Activated B cell treated with CpG ODN at 0.5 μM for 24 hours (primary cell): ENCODE measurements at regions not wholly inside any gene's neighbourhood (a gene's known extent, or its start where the extent isn't known, plus 50 kb on each side); places are given as distances from the start of the nearest gene placed in this dataset.

Experiments used
- ATAC-seq: fragments of 200-7000 bp; cut with Tn5 transposase; one replicate; pipeline ENCODE4 v1.10.0; 2021; ENCODE audit warnings: low read depth, mild to moderate bottlenecking, moderate library complexity
- CTCF ChIA-PET: fragments of 350-600 bp; sonication (Branson Sonifier 250); formaldehyde crosslinking; loops from one replicate; lab custom pipeline; 2021; ENCODE audit warnings: antibody characterized with exemption; lab: Charles Lee
- POLR2A ChIA-PET: fragments of 350-600 bp; sonication (Branson Sonifier 250); formaldehyde crosslinking; loops from one replicate; lab custom pipeline; 2021; ENCODE audit warnings: antibody characterized with exemption; lab: Charles Lee
- DNase-seq: peaks from one replicate; pipeline ENCODE4 v3.0.0; 2022
- H3K27ac Mint-ChIP-seq: one replicate; pipeline ENCODE4 v1.8.0; 2020; ENCODE audit warnings: mixed read lengths
- H3K27me3 Mint-ChIP-seq: one replicate; pipeline ENCODE4 v1.8.0; 2021; ENCODE audit warnings: mixed read lengths
- H3K36me3 Mint-ChIP-seq: one replicate; pipeline ENCODE4 v1.8.0; 2021; ENCODE audit warnings: low read depth, mixed read lengths
- H3K4me1 Mint-ChIP-seq: one replicate; pipeline ENCODE4 v1.8.0; 2021; ENCODE audit warnings: mixed read lengths
- H3K4me3 Mint-ChIP-seq: one replicate; pipeline ENCODE4 v1.8.0; 2020; ENCODE audit warnings: mild to moderate bottlenecking, mixed read lengths
- H3K9me3 Mint-ChIP-seq: one replicate; pipeline ENCODE4 v1.8.0; 2020; ENCODE audit warnings: mixed read lengths
- CTCF ChIP-seq: fragments of 200-600 bp; IDR thresholded peaks from one replicate; pipeline ENCODE4 v1.8.0; 2022; ENCODE audit warnings: antibody characterized with exemption, mild to moderate bottlenecking
- intact Hi-C: fragments of 100-400 bp; cut with micrococcal nuclease; formaldehyde crosslinking; loops from one replicate; pipeline ENCODE4 v1.15.1; 2024

GRCh38 chr4:123083646-123084045, 161.2 kb upstream of the NUDT6 start:
- ChIA-PET CTCF (no interaction called here), POLR2A (no interaction called here)
- ATAC-seq: no peak
- intact Hi-C loops: no loop called here
- TF ChIP-seq CTCF: no peak
- Mint-ChIP-seq H3K9me3 (peaks cover 3% of the 10 kb centered on the region), H3K4me3 (peak overlapping the region; percentile 65), H3K27ac (peak overlapping the region; percentile 36), H3K4me1 (peaks cover 16% of the 10 kb centered on the region), H3K27me3 (no peaks in the 10 kb centered on the region), H3K36me3 (peaks cover 18% of the 10 kb centered on the region)
- no peak for DNase-seq

GRCh38 chr4:123088501-123088900, 166.1 kb upstream of the NUDT6 start:
- no peak for TF ChIP-seq CTCF
- ChIA-PET POLR2A (no interaction called here), CTCF (no interaction called here)
- ATAC-seq (no peak), DNase-seq (no peak)
- Mint-ChIP-seq H3K9me3 (peaks cover 4% of the 10 kb centered on the region), H3K36me3 (peaks cover 33% of the 10 kb centered on the region), H3K4me3 (no peak overlapping the region), H3K4me1 (peaks cover 10% of the 10 kb centered on the region), H3K27ac (no peak overlapping the region), H3K27me3 (no peaks in the 10 kb centered on the region)
- intact Hi-C loops: no loop called here

GRCh38 chr4:123090886-123091285, 168.5 kb upstream of the NUDT6 start:
- CTCF ChIA-PET: interaction anchor here (1.0 kb wide), 1 partner anchor 11 kb away, joined by 3 read pairs; no protein-coding TSS in a partner anchor
- H3K27ac Mint-ChIP-seq: no peak overlapping the region
- intact Hi-C loops: no loop called here
- ATAC-seq (no peak), DNase-seq (no peak)
- POLR2A ChIA-PET: no interaction called here
- H3K36me3 Mint-ChIP-seq: peaks cover 36% of the 10 kb centered on the region
- H3K27me3 Mint-ChIP-seq: no peaks in the 10 kb centered on the region
- H3K4me1 Mint-ChIP-seq: peaks cover 3% of the 10 kb centered on the region
- no peak for TF ChIP-seq CTCF
- peaks cover 4% of the 10 kb centered on the region for H3K9me3 Mint-ChIP-seq
- no peak overlapping the region for H3K4me3 Mint-ChIP-seq

GRCh38 chr4:123092586-123092985, 170.2 kb upstream of the NUDT6 start:
- no peak for TF ChIP-seq CTCF
- CTCF ChIA-PET: interaction anchor here (1.0 kb wide), 1 partner anchor 13 kb away, joined by 3 read pairs; no protein-coding TSS in a partner anchor
- peaks cover 2% of the 10 kb centered on the region for H3K9me3 Mint-ChIP-seq
- POLR2A ChIA-PET: no interaction called here
- H3K27ac Mint-ChIP-seq: no peak overlapping the region
- intact Hi-C loops: no loop called here
- no peak overlapping the region for H3K4me3 Mint-ChIP-seq
- DNase-seq: no peak
- H3K27me3 Mint-ChIP-seq: no peaks in the 10 kb centered on the region
- H3K4me1 Mint-ChIP-seq: peaks cover 3% of the 10 kb centered on the region
- H3K36me3 Mint-ChIP-seq: peaks cover 28% of the 10 kb centered on the region
- ATAC-seq: no peak

- TF ChIP-seq CTCF: no peak
- POLR2A ChIA-PET: no interaction called here
- intact Hi-C loops: no loop called here
- CTCF ChIA-PET: interaction anchor here (1.0 kb wide), 1 partner anchor 13 kb away, joined by 3 read pairs; no protein-coding TSS in a partner anchor
- Mint-ChIP-seq H3K4me1 (peaks cover 3% of the 10 kb centered on the region), H3K9me3 (peaks cover 2% of the 10 kb centered on the region), H3K36me3 (peaks cover 28% of the 10 kb centered on the region), H3K27me3 (no peaks in the 10 kb centered on the region), H3K27ac (no peak overlapping the region), H3K4me3 (no peak overlapping the region)
- no peak for DNase-seq
- no peak for ATAC-seq
Observed at GRCh38 chr4:123093236-123093635, 170.8 kb upstream of the NUDT6 start.
